GM18870 (cell line): ENCODE measurements at regions not wholly inside any gene's neighbourhood (a gene's known extent, or its start where the extent isn't known, plus 50 kb on each side); places are given as distances from the start of the nearest gene placed in this dataset.
"Not testable (repeated sequence)": the region's sequence is repeated elsewhere in the genome, so short reads cannot be mapped to it uniquely, and the experiment has no call there.

ENCODE experiments used
- ATAC-seq: cut with Tn5 transposase; IDR thresholded peaks from one replicate; pipeline ENCODE4 v1.9.1; 2021; ENCODE audit warnings: moderate library complexity; ENCODE audit not compliant: unreplicated experiment

- no peak for ATAC-seq
Measured at GRCh38 chr13:90912247-90912646, 435.2 kb upstream of the MIR17HG start.

- no peak for ATAC-seq
Measured at GRCh38 chr13:90918536-90918935, 429.0 kb upstream of the MIR17HG start.

- ATAC-seq = no peak
Measured at GRCh38 chr13:90919153-90919552, 428.3 kb upstream of the MIR17HG start.

- no peak for ATAC-seq
Measured at GRCh38 chr13:90926459-90926858, 421.0 kb upstream of the MIR17HG start.

GRCh38 chr13:90928109-90928508, 419.4 kb upstream of the MIR17HG start:
- no peak for ATAC-seq

GRCh38 chr13:90933097-90933826, 414.2 kb upstream of the MIR17HG start:
- ATAC-seq = no peak

GRCh38 chr13:90934741-90935140, 412.7 kb upstream of the MIR17HG start:
- no peak for ATAC-seq

- ATAC-seq = no peak
Measured at GRCh38 chr13:90938848-90939247, 408.6 kb upstream of the MIR17HG start.

- no peak for ATAC-seq
Measured at GRCh38 chr13:90943946-90944345, 403.5 kb upstream of the MIR17HG start.

- ATAC-seq = not testable (repeated sequence)
Measured at GRCh38 chr13:90945146-90945545, 402.3 kb upstream of the MIR17HG start.

GRCh38 chr13:90946125-90946524, 401.4 kb upstream of the MIR17HG start:
- ATAC-seq = not testable (repeated sequence)

- no peak for ATAC-seq
Measured at GRCh38 chr13:90947976-90948375, 399.5 kb upstream of the MIR17HG start.

GRCh38 chr13:90950160-90950559, 397.3 kb upstream of the MIR17HG start:
- ATAC-seq = no peak

- ATAC-seq = no peak
Measured at GRCh38 chr13:90951663-90952062, 395.8 kb upstream of the MIR17HG start.

GRCh38 chr13:90952326-90952725, 395.2 kb upstream of the MIR17HG start:
- ATAC-seq = no peak

- no peak for ATAC-seq
Measured at GRCh38 chr13:90954605-90955195, 392.8 kb upstream of the MIR17HG start.

GRCh38 chr13:90956031-90956430, 391.5 kb upstream of the MIR17HG start:
- ATAC-seq = no peak

GRCh38 chr13:90958866-90959265, 388.6 kb upstream of the MIR17HG start:
- no peak for ATAC-seq

- ATAC-seq = no peak
Measured at GRCh38 chr13:90968166-90968904, 379.2 kb upstream of the MIR17HG start.

GRCh38 chr13:90974249-90974975, 373.1 kb upstream of the MIR17HG start:
- ATAC-seq = no peak

GRCh38 chr13:90979059-90979458, 368.4 kb upstream of the MIR17HG start:
- ATAC-seq = no peak
